B cell (primary cell): ENCODE measurements at regions not wholly inside any gene's neighbourhood (a gene's known extent, or its start where the extent isn't known, plus 50 kb on each side); places are given as distances from the start of the nearest gene placed in this dataset.

Experiments
- ATAC-seq: fragments of 200-7000 bp; cut with Tn5 transposase; one replicate; pipeline ENCODE4 v1.10.0; 2021; ENCODE audit warnings: low read depth, mild to moderate bottlenecking, moderate number of reproducible peaks, moderate library complexity
- CTCF ChIA-PET: fragments of 350-600 bp; sonication (Branson Sonifier 250); formaldehyde crosslinking; loops from one replicate; lab custom pipeline; 2021; ENCODE audit warnings: antibody characterized with exemption, inconsistent platforms; lab: Charles Lee
- POLR2A ChIA-PET: fragments of 350-600 bp; sonication (Branson Sonifier 250); formaldehyde crosslinking; loops from one replicate; lab custom pipeline; 2021; ENCODE audit warnings: antibody characterized with exemption; lab: Charles Lee
- DNase-seq: peaks from one replicate; pipeline ENCODE4 v3.0.0; 2013
- H2AFZ ChIP-seq: 2 replicates; pipeline ENCODE4 v1.6.1; 2012; ENCODE audit warnings: mild to moderate bottlenecking, low read depth, low read length; ENCODE audit not compliant: insufficient read depth, poor library complexity, severe bottlenecking
- H3K27ac ChIP-seq, 2 donors: 1 replicate in 1 of 2; 2 replicates in 1 of 2; pipeline ENCODE4 v1.5.1; 2012 to 2013; ENCODE audit warnings: low read length in 2 of 2, mild to moderate bottlenecking in 2 of 2, moderate library complexity in 1 of 2
- H3K27me3 ChIP-seq, 4 experiments: fragments of 200-600 bp in 1 of 4; sonication (generic) in 1 of 4; replicated peaks in 1 of 4; 1 replicate in 2 of 4; 2 replicates in 2 of 4; pipeline versions ENCODE4 v1.6.1 to v1.7.0; 2013 to 2016; ENCODE audit warnings: low read length in 3 of 4, mild to moderate bottlenecking in 2 of 4, mixed read lengths in 1 of 4, moderate library complexity in 1 of 4; ENCODE audit not compliant: insufficient read depth in 4 of 4, control insufficient read depth in 3 of 4; ENCODE audit errors: control extremely low read depth in 1 of 4
- H3K36me3 ChIP-seq, 2 experiments: replicated peaks in 1 of 2; 1 replicate in 1 of 2; 2 replicates in 1 of 2; pipeline versions ENCODE4 v1.6.1 to v1.7.1; 2013; ENCODE audit warnings: low read length in 1 of 2; ENCODE audit not compliant: insufficient read depth in 2 of 2, control insufficient read depth in 1 of 2; ENCODE audit errors: control extremely low read depth in 1 of 2, extremely low read depth in 1 of 2
- H3K4me1 ChIP-seq, 2 donors: fragments of 200-600 bp in 1 of 2; sonication (generic) in 1 of 2; 1 replicate in 1 of 2; 2 replicates in 1 of 2; pipeline versions ENCODE4 v1.5.1 to v1.6.1; 2013 to 2017; ENCODE audit warnings: low read length in 2 of 2; ENCODE audit not compliant: control insufficient read depth in 2 of 2, insufficient read depth in 2 of 2
- H3K4me2 ChIP-seq: replicated peaks from 2 replicates; pipeline ENCODE3; 2012; ENCODE audit warnings: mild to moderate bottlenecking, low read depth, low read length; ENCODE audit not compliant: poor library complexity, severe bottlenecking
- H3K4me3 ChIP-seq, 5 experiments: fragments of 200-600 bp in 1 of 5; sonication (generic) in 1 of 5; 1 replicate in 3 of 5; 2 replicates in 2 of 5; pipeline versions ENCODE4 v1.5.1 to v1.7.0; 2011 to 2016; ENCODE audit warnings: low read length in 4 of 5, mild to moderate bottlenecking in 4 of 5, low read depth in 2 of 5, control low read depth in 1 of 5, moderate library complexity in 1 of 5; ENCODE audit not compliant: insufficient read depth in 1 of 5; ENCODE audit errors: control extremely low read depth in 1 of 5, extremely low read depth in 1 of 5
- H3K79me2 ChIP-seq: fragments of 200-600 bp; sonication (generic); one replicate; pipeline ENCODE4 v1.6.0; 2016; ENCODE audit warnings: low read length; ENCODE audit not compliant: control insufficient read depth, insufficient read depth
- H3K9ac ChIP-seq: fragments of 200-600 bp; sonication (generic); 2 replicates; pipeline ENCODE4 v1.6.1; 2017; ENCODE audit warnings: mild to moderate bottlenecking, low read length, moderate library complexity
- H3K9me3 ChIP-seq, 3 donors: one replicate each; pipeline versions ENCODE4 v1.6.1 to v1.7.1; 2013; ENCODE audit warnings: low read length in 2 of 3; ENCODE audit not compliant: control insufficient read depth in 2 of 3, insufficient read depth in 1 of 3; ENCODE audit errors: control extremely low read depth in 1 of 3
- H4K20me1 ChIP-seq: 2 replicates; pipeline ENCODE4 v1.6.0; 2012; ENCODE audit warnings: mild to moderate bottlenecking, low read length; ENCODE audit not compliant: insufficient read depth, control insufficient read depth, poor library complexity, severe bottlenecking
- H3K27ac Mint-ChIP-seq: one replicate; pipeline ENCODE4 v1.8.0; 2021; ENCODE audit warnings: mixed read lengths
- H3K27me3 Mint-ChIP-seq: one replicate; pipeline ENCODE4 v1.8.0; 2021; ENCODE audit warnings: mixed read lengths
- H3K4me1 Mint-ChIP-seq: one replicate; pipeline ENCODE4 v1.8.0; 2021; ENCODE audit warnings: mixed read lengths
- H3K4me3 Mint-ChIP-seq: one replicate; pipeline ENCODE4 v1.8.0; 2021; ENCODE audit warnings: mixed read lengths
- H3K9me3 Mint-ChIP-seq: one replicate; pipeline ENCODE4 v1.8.0; 2022; ENCODE audit warnings: mixed read lengths; ENCODE audit not compliant: insufficient read depth
- EZH2 ChIP-seq: IDR thresholded peaks from 2 replicates; pipeline ENCODE4 v1.6.1; 2012; ENCODE audit warnings: borderline replicate concordance, low read depth, mild to moderate bottlenecking, moderate library complexity, low read length; ENCODE audit not compliant: insufficient read depth, poor library complexity, severe bottlenecking
- WGBS: methylation state at CpG from one replicate; pipeline ENCODE4 v1.1.5; 2013; ENCODE audit warnings: missing lambda C conversion rate; ENCODE audit not compliant: insufficient coverage; 5-methylcytosine and 5-hydroxymethylcytosine counted together
- intact Hi-C: fragments of 100-400 bp; cut with micrococcal nuclease; formaldehyde crosslinking; loops from one replicate; pipeline ENCODE4 v1.10.0; 2022
- TF ChIP-seq, protein P1 (sequence below): fragments of 200-600 bp; IDR thresholded peaks from one replicate; pipeline ENCODE4 v1.8.0; 2022; ENCODE audit warnings: antibody characterized with exemption, mild to moderate bottlenecking

DNA sequence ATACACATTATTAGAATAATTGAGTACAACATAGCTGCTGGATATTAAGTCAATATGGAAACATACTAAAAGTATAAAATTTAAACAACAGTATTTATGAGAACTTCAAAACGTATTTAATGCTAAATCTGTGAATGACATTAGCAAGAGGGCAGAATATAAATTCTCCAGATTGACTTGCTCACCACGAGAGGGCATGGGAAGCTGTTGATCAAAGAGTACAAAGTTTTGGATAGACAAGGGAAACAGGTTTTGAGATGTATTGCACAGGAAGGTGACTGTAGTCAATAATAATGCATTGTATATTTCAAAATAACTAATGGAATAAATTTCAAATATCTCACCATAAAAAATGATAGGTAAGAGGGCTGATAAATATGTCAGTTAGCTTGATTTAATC is 768.2 kb downstream of the CENPC start:
- Histone ChIP-seq H3K27me3 (no peaks in the 10 kb centered on the region), H3K9ac (no peak overlapping the region), H3K36me3 (no peaks in the 10 kb centered on the region), H4K20me1 (no peaks in the 10 kb centered on the region), H3K27ac (no peak overlapping the region), H3K4me3 (no peak overlapping the region), H2AFZ (no peak overlapping the region), H3K9me3 (no peaks in the 10 kb centered on the region), H3K4me1 (no peaks in the 10 kb centered on the region), H3K4me2 (no peak overlapping the region), H3K79me2 (no peaks in the 10 kb centered on the region)
- DNase-seq (no peak), ATAC-seq (no peak)
- CTCF ChIA-PET, result no interaction called here
- Mint-ChIP-seq H3K9me3 (no peaks in the 10 kb centered on the region), H3K4me1 (no peaks in the 10 kb centered on the region), H3K27ac (no peak overlapping the region), H3K27me3 (no peaks in the 10 kb centered on the region), H3K4me3 (no peak overlapping the region)
- no peak for TF ChIP-seq EZH2
- TF ChIP-seq, protein P1, sequence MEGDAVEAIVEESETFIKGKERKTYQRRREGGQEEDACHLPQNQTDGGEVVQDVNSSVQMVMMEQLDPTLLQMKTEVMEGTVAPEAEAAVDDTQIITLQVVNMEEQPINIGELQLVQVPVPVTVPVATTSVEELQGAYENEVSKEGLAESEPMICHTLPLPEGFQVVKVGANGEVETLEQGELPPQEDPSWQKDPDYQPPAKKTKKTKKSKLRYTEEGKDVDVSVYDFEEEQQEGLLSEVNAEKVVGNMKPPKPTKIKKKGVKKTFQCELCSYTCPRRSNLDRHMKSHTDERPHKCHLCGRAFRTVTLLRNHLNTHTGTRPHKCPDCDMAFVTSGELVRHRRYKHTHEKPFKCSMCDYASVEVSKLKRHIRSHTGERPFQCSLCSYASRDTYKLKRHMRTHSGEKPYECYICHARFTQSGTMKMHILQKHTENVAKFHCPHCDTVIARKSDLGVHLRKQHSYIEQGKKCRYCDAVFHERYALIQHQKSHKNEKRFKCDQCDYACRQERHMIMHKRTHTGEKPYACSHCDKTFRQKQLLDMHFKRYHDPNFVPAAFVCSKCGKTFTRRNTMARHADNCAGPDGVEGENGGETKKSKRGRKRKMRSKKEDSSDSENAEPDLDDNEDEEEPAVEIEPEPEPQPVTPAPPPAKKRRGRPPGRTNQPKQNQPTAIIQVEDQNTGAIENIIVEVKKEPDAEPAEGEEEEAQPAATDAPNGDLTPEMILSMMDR, result no peak
- intact Hi-C loops, result no loop called here
- POLR2A ChIA-PET, result no interaction called here
- whole genome bisulfite sequencing, result 80% methylated on average over 1 of the region's 2 CpGs

DNA sequence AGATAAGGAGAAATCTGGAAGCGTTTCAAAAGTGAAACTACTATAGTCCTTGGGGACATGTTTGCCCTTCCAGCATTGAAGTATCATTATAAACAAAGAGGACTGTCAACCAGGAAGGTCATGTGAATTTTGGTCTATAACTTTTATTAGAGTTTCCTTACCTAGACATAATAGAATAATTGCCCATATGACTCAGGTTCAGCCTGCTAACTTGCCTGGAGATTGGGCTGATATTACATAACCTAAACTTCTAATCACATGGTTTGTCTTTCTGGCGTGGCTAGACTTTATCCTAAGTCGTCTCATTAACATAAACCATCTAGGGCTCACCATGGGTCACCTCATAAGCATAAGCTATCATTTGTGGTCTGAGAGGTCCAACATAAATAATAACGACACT is 775.9 kb downstream of the CENPC start:
- Histone ChIP-seq H3K79me2 (no peaks in the 10 kb centered on the region), H2AFZ (no peak overlapping the region), H3K4me1 (no peaks in the 10 kb centered on the region), H3K27ac (no peak overlapping the region), H3K4me2 (no peak overlapping the region), H3K9ac (no peak overlapping the region), H3K9me3 (peaks cover 0 to 4% (median 0%) of the 10 kb centered on the region in 3 donors), H3K4me3 (no peak overlapping the region), H4K20me1 (no peaks in the 10 kb centered on the region), H3K27me3 (no peaks in the 10 kb centered on the region), H3K36me3 (no peaks in the 10 kb centered on the region)
- Mint-ChIP-seq H3K27ac (no peak overlapping the region), H3K4me3 (no peak overlapping the region), H3K9me3 (peaks cover 2% of the 10 kb centered on the region), H3K4me1 (no peaks in the 10 kb centered on the region), H3K27me3 (no peaks in the 10 kb centered on the region)
- TF ChIP-seq, protein P1, result no peak
- no peak for TF ChIP-seq EZH2
- CTCF ChIA-PET, result no interaction called here
- DNase-seq, result no peak
- no CpG with 5 or more reads among the region's 4 CpGs for WGBS
- POLR2A ChIA-PET, result no interaction called here
- intact Hi-C loops, result no loop called here
- ATAC-seq, result no peak
